ENCODE measurements at regions not wholly inside any gene's neighbourhood (a gene's known extent, or its start where the extent isn't known, plus 50 kb on each side); places are given as distances from the start of the nearest gene placed in this dataset.
A peak's percentile ranks its signal among the peaks of the same experiment; 100 is the strongest.

- DNase-seq (ENCODE audit: low read depth in 2 of 2) = no peak
Measured at GRCh38 chr4:180640193-180640592, 1603.0 kb upstream of the TENM3 start.

- DNase-seq (ENCODE audit: low read depth in 2 of 2) = no peak
Measured at GRCh38 chr4:180641495-180641894, 1601.7 kb upstream of the TENM3 start.

GRCh38 chr4:180642732-180643131 is 1600.5 kb upstream of the TENM3 start:
- no peak for DNase-seq (ENCODE audit: low read depth in 2 of 2)

- DNase-seq (ENCODE audit: low read depth in 2 of 2) = no peak
Measured at GRCh38 chr4:180650273-180650672, 1592.9 kb upstream of the TENM3 start.

GRCh38 chr4:180652533-180652932 is 1590.7 kb upstream of the TENM3 start:
- no peak for DNase-seq (ENCODE audit: low read depth in 2 of 2)

GRCh38 chr4:180655886-180656285 is 1587.3 kb upstream of the TENM3 start:
- DNase-seq (ENCODE audit: low read depth in 2 of 2) = no peak

- DNase-seq (ENCODE audit: low read depth in 2 of 2) = no peak
Measured at GRCh38 chr4:180657881-180658280, 1585.3 kb upstream of the TENM3 start.

- DNase-seq (ENCODE audit: low read depth in 2 of 2) = peak; percentile 19 to 24
Measured at GRCh38 chr4:180664766-180665368, 1578.3 kb upstream of the TENM3 start.

- no peak for DNase-seq (ENCODE audit: low read depth in 2 of 2)
Measured at GRCh38 chr4:180665481-180665880, 1577.7 kb upstream of the TENM3 start.

GRCh38 chr4:180665994-180666824 is 1577.0 kb upstream of the TENM3 start:
- no peak for DNase-seq (ENCODE audit: low read depth in 2 of 2)

GRCh38 chr4:180668732-180669131 is 1574.5 kb upstream of the TENM3 start:
- no peak for DNase-seq (ENCODE audit: low read depth in 2 of 2)

- DNase-seq (ENCODE audit: low read depth in 2 of 2) = no peak
Measured at GRCh38 chr4:180669680-180670079, 1573.5 kb upstream of the TENM3 start.

GRCh38 chr4:180674619-180675358 is 1568.4 kb upstream of the TENM3 start:
- no peak for DNase-seq (ENCODE audit: low read depth in 2 of 2)

GRCh38 chr4:180675359-180675650 is 1567.9 kb upstream of the TENM3 start:
- DNase-seq (ENCODE audit: low read depth in 2 of 2) = no peak

GRCh38 chr4:180680305-180680704 is 1562.9 kb upstream of the TENM3 start:
- no peak for DNase-seq (ENCODE audit: low read depth in 2 of 2)

GRCh38 chr4:180682776-180683175 is 1560.4 kb upstream of the TENM3 start:
- no peak for DNase-seq (ENCODE audit: low read depth in 2 of 2)

GRCh38 chr4:180683186-180683585 is 1560.0 kb upstream of the TENM3 start:
- DNase-seq (ENCODE audit: low read depth in 2 of 2) = no peak

GRCh38 chr4:180688480-180688879 is 1554.7 kb upstream of the TENM3 start:
- DNase-seq (ENCODE audit: low read depth in 2 of 2) = no peak

- no peak for DNase-seq (ENCODE audit: low read depth in 2 of 2)
Measured at GRCh38 chr4:180694875-180695274, 1548.3 kb upstream of the TENM3 start.

- DNase-seq (ENCODE audit: low read depth in 2 of 2) = no peak
Measured at GRCh38 chr4:180695851-180696250, 1547.4 kb upstream of the TENM3 start.

GRCh38 chr4:180696460-180697092 is 1546.6 kb upstream of the TENM3 start:
- DNase-seq (ENCODE audit: low read depth in 2 of 2) = no peak

GRCh38 chr4:180698550-180699195 is 1544.5 kb upstream of the TENM3 start:
- DNase-seq (ENCODE audit: low read depth in 2 of 2) = no peak
